Psoas muscle (tissue), 7 donors: ENCODE measurements at regions not wholly inside any gene's neighbourhood (a gene's known extent, or its start where the extent isn't known, plus 50 kb on each side); places are given as distances from the start of the nearest gene placed in this dataset.

Experiments
- ATAC-seq, 4 donors: fragments of 200-7000 bp; cut with Tn5 transposase; one replicate each; pipeline ENCODE4 v1.9.1; 2020; ENCODE audit warnings: moderate library complexity in 3 of 4, mild to moderate bottlenecking in 2 of 4
- DNase-seq, 2 donors: peaks; one replicate each; pipeline ENCODE4 v3.0.0-alpha.2; 2020
- H3K27ac ChIP-seq: fragments of 200-600 bp; one replicate; pipeline ENCODE4 v1.8.0; 2022
- H3K27me3 ChIP-seq, 3 donors: fragments of 200-600 bp in 1 of 3; one replicate each; pipeline versions ENCODE4 v1.6.1 to v1.8.0; 2013 to 2022; ENCODE audit warnings: low read length in 2 of 3, mild to moderate bottlenecking in 2 of 3, moderate library complexity in 1 of 3; ENCODE audit not compliant: insufficient read depth in 3 of 3
- H3K36me3 ChIP-seq, 2 donors: fragments of 200-600 bp in 1 of 2; one replicate each; pipeline versions ENCODE4 v1.6.1 to v1.8.0; 2013 to 2022; ENCODE audit warnings: low read depth in 1 of 2, mild to moderate bottlenecking in 1 of 2, moderate library complexity in 1 of 2; ENCODE audit not compliant: insufficient read depth in 1 of 2
- H3K4me1 ChIP-seq: fragments of 200-600 bp; one replicate; pipeline ENCODE4 v1.8.0; 2022
- H3K4me3 ChIP-seq: fragments of 200-600 bp; one replicate; pipeline ENCODE4 v1.8.0; 2022; ENCODE audit warnings: mild to moderate bottlenecking
- H3K9me3 ChIP-seq: fragments of 200-600 bp; one replicate; pipeline ENCODE4 v1.8.0; 2022
- CTCF ChIP-seq: fragments of 200-600 bp; IDR thresholded peaks from one replicate; pipeline ENCODE4 v1.8.0; 2022; ENCODE audit warnings: antibody characterized with exemption
- WGBS, 3 donors: extraction: QIAGEN DNeasy Blood & Tissue Kit; methylation state at CpG; one replicate each; pipeline versions ENCODE4 v1.1.6 to v1.1.7; 2013; 5-methylcytosine and 5-hydroxymethylcytosine counted together
- intact Hi-C, 2 donors: fragments of 100-400 bp; cut with DNase I; formaldehyde crosslinking; loops; one replicate each; pipeline versions ENCODE4 v1.11.0 to v1.14.2; 2022
- donor health status: healthy with polysubstance abuse.
- donor health status: DM: no; HTN: no; CAD: no; lungs with moderate emphysema.
- donor health status: Bipolar disorder and iron deficiency.
- donor health status: healthy.
- donor health status: DM: yes; HTN: yes; CAD: no.
- donor health status: DM: no; HTN: no; CAD: no.
- donor health status: DM: yes; HTN: yes; CAD: no.

- no peak for TF ChIP-seq CTCF
- no peak for ATAC-seq
- no peaks in the 10 kb centered on the region for H3K36me3 ChIP-seq
Observed at GRCh38 chr10:36516281-36516680, 609.1 kb upstream of the ANKRD30A start.

GRCh38 chr10:36515319-36515718 lies 610.1 kb upstream of the ANKRD30A start:
- H3K27ac ChIP-seq, result no peak overlapping the region
- intact Hi-C loops, result no loop called here
- no peaks in the 10 kb centered on the region for H3K27me3 ChIP-seq
- no peaks in the 10 kb centered on the region for H3K36me3 ChIP-seq
- H3K9me3 ChIP-seq, result peaks cover 13% of the 10 kb centered on the region
- no peak overlapping the region for H3K4me3 ChIP-seq
- no peaks in the 10 kb centered on the region for H3K4me1 ChIP-seq
- DNase-seq, result no peak
- ATAC-seq, result no peak
- 26 to 31% (median 27%) methylated on average over 2 of the region's 2 CpGs for whole genome bisulfite sequencing, 3 donors
- TF ChIP-seq CTCF, result no peak

More at GRCh38 chr10:36516281-36516680, 609.1 kb upstream of the ANKRD30A start:
- DNase-seq, result no peak
- no peak overlapping the region for H3K27ac ChIP-seq
- no peak overlapping the region for H3K4me3 ChIP-seq
- H3K9me3 ChIP-seq, result peaks cover 13% of the 10 kb centered on the region
- intact Hi-C loops, result no loop called here
- H3K27me3 ChIP-seq, result no peaks in the 10 kb centered on the region
- H3K4me1 ChIP-seq, result no peaks in the 10 kb centered on the region

DNA sequence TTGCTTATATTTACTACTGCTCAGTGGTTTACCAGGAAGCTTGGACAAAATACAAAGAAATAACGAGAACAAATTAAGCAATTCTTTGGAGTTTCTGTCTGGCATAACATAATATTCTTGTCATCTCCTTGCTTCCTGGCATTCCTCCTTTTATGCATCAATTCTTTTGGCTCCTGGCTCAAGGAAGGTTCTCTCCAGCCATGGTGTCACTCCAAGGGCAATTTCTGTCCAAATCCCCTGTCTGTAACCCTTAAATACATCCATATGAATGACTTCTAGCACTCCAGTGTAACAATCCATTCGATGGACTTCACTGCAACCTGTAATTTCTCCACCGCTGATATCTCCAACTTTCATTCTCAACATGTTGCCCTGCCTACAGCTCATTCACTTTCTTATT lies 617.7 kb upstream of the ANKRD30A start:
- no peak for TF ChIP-seq CTCF
- Histone ChIP-seq H3K36me3 (no peaks in the 10 kb centered on the region), H3K27me3 (no peaks in the 10 kb centered on the region), H3K9me3 (no peaks in the 10 kb centered on the region), H3K4me1 (no peaks in the 10 kb centered on the region), H3K4me3 (no peak overlapping the region), H3K27ac (no peak overlapping the region)
- intact Hi-C loops, result no loop called here
- DNase-seq (no peak), ATAC-seq (no peak)
- 55 to 77% (median 61%) methylated on average over 3 of the region's 3 CpGs for WGBS, 3 donors

- no peak for ATAC-seq
- WGBS, 3 donors, result 67 to 73% (median 73%) methylated on average over 5 of the region's 5 CpGs
- intact Hi-C loops, result no loop called here
- Histone ChIP-seq H3K36me3 (no peaks in the 10 kb centered on the region), H3K4me3 (no peak overlapping the region), H3K9me3 (no peaks in the 10 kb centered on the region), H3K4me1 (no peaks in the 10 kb centered on the region), H3K27ac (no peak overlapping the region), H3K27me3 (no peaks in the 10 kb centered on the region)
- TF ChIP-seq CTCF, result no peak
- DNase-seq, result no peak
Observed at GRCh38 chr10:36506697-36507496, 618.5 kb upstream of the ANKRD30A start.

DNA sequence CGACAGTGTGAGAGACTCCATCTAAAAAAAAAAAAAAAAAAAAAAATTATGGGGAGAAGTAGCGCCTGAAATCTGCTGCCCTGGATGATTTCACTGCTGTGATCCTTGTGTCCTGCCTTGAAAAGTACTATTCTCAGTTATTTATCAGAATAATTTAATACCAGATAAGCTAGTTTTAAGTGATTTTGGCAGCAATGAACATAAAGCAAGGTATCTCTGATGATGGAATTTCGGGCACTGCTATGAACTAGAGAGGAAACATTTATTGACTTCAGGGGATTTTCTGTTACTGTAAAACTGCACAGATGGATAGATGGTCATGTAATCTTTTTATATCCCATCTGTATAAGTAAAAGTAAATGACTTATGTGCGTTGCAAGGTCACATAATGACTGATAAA lies 619.1 kb upstream of the ANKRD30A start:
- H3K27ac ChIP-seq, result no peak overlapping the region
- H3K36me3 ChIP-seq, result no peaks in the 10 kb centered on the region
- DNase-seq (no peak), ATAC-seq (no peak)
- intact Hi-C loops, result no loop called here
- WGBS, 3 donors, result 47 to 55% (median 55%) methylated on average over 4 of the region's 4 CpGs
- no peak overlapping the region for H3K4me3 ChIP-seq
- H3K9me3 ChIP-seq, result no peaks in the 10 kb centered on the region
- TF ChIP-seq CTCF, result no peak
- no peaks in the 10 kb centered on the region for H3K27me3 ChIP-seq
- H3K4me1 ChIP-seq, result no peaks in the 10 kb centered on the region
